K562 (cell line): ENCODE measurements at regions not wholly inside any gene's neighbourhood (a gene's known extent, or its start where the extent isn't known, plus 50 kb on each side); places are given as distances from the start of the nearest gene placed in this dataset.

ENCODE experiments used
- ATAC-seq: fragments of 200-7000 bp; cut with Tn5 transposase; 3 replicates; pipeline ENCODE4 v1.9.1; 2020; ENCODE audit warnings: moderate library complexity
- BruUV-seq: library from RNA; stranded (reverse); fragments of 400-500 nt; replicated peaks from 2 replicates; lab custom pipeline; 2021; lab: Mats Ljungman, UMichigan
- CTCF ChIA-PET: fragments of 300-600 bp; formaldehyde crosslinking; extraction: SDS; loops from one replicate; lab custom pipeline; 2021; ENCODE audit warnings: low intra/inter-chr PET ratio; lab: Yijun Ruan, JAX
- POLR2A ChIA-PET: fragments of 300-600, 350-650 bp; sonication (Branson Sonifier 250); formaldehyde crosslinking; extraction: SDS; loops from one replicate; lab custom pipeline; 2021; ENCODE audit warnings: antibody characterized with exemption, inconsistent platforms; lab: Yijun Ruan, JAX
- DNase-seq, 4 experiments: peaks; one replicate each; pipeline versions ENCODE4 v3.0.0 to v3.0.0-alpha.2; 2011 to 2018; ENCODE audit warnings: low spot score in 3 of 4, mixed read lengths in 3 of 4; ENCODE audit errors: extremely low read depth in 1 of 4
- FAIRE-seq: peaks from 2 replicates; lab custom pipeline; 2011; peaks lifted over from hg19 to GRCh38; lab: Jason Lieb, UNC
- H2AFZ ChIP-seq: 2 replicates; pipeline ENCODE4 v1.6.0; 2011; ENCODE audit warnings: low read depth, low read length, control low read depth, inconsistent platforms
- H3K27ac ChIP-seq: fragments of 200-600 bp; 3 replicates; pipeline ENCODE4 v1.8.0; 2011; ENCODE audit warnings: low read depth, mild to moderate bottlenecking, control low read depth, inconsistent platforms, low read length, moderate library complexity, mixed read lengths; ENCODE audit errors: extremely low read depth
- H3K27me3 ChIP-seq, 2 experiments: fragments of 300-600 bp in 1 of 2; 2 replicates in 1 of 2; 3 replicates in 1 of 2; pipeline versions ENCODE4 v1.6.0 to v1.8.0; 2011; ENCODE audit warnings: inconsistent platforms in 2 of 2, low read length in 2 of 2, mild to moderate bottlenecking in 1 of 2, mixed read lengths in 1 of 2, moderate library complexity in 1 of 2; ENCODE audit not compliant: control insufficient read depth in 2 of 2, insufficient read depth in 2 of 2
- H3K36me3 ChIP-seq: fragments of 300-600 bp; 3 replicates; pipeline ENCODE4 v1.8.0; 2011; ENCODE audit warnings: mild to moderate bottlenecking, low read length, inconsistent platforms; ENCODE audit not compliant: control insufficient read depth, insufficient read depth
- H3K4me1 ChIP-seq, 2 experiments: fragments of 200-600 bp in 1 of 2; replicated peaks in 1 of 2; 2 replicates in 1 of 2; 3 replicates in 1 of 2; pipeline versions ENCODE4 v1.5.1 to v1.8.0; 2011; ENCODE audit warnings: inconsistent platforms in 2 of 2, low read length in 2 of 2, mild to moderate bottlenecking in 1 of 2, mixed read lengths in 1 of 2, moderate library complexity in 1 of 2; ENCODE audit not compliant: control insufficient read depth in 2 of 2, insufficient read depth in 2 of 2
- H3K4me2 ChIP-seq: 2 replicates; pipeline ENCODE4 v1.6.1; 2011; ENCODE audit warnings: low read length, control low read depth, inconsistent platforms, mixed read lengths; ENCODE audit not compliant: insufficient read depth
- H3K4me3 ChIP-seq: fragments of 200-600 bp; sonication (generic), shearing (Covaris generic); 2 replicates; pipeline ENCODE4 v1.5.1; 2016; ENCODE audit warnings: control low read depth, inconsistent platforms
- H3K79me2 ChIP-seq: fragments of 200-600 bp; 3 replicates; pipeline ENCODE4 v1.8.0; 2011; ENCODE audit warnings: low read length, inconsistent platforms; ENCODE audit not compliant: control insufficient read depth, insufficient read depth
- H3K9ac ChIP-seq, 2 experiments: 2 replicates each; pipeline versions ENCODE4 v1.6.0 to v1.6.1; 2011; ENCODE audit warnings: low read depth in 2 of 2, low read length in 2 of 2, control low read depth in 1 of 2, inconsistent platforms in 1 of 2, mild to moderate bottlenecking in 1 of 2, mixed read lengths in 1 of 2; ENCODE audit not compliant: insufficient read depth in 1 of 2
- H3K9me1 ChIP-seq: one replicate; pipeline ENCODE4 v1.6.0; 2011; ENCODE audit warnings: inconsistent platforms, mild to moderate bottlenecking, low read length, moderate library complexity; ENCODE audit not compliant: control insufficient read depth, insufficient read depth
- H3K9me3 ChIP-seq: replicated peaks from 2 replicates; pipeline ENCODE4 v1.5.1; 2011; ENCODE audit warnings: low read depth, low read length, inconsistent platforms; ENCODE audit not compliant: control insufficient read depth, insufficient read depth
- H4K20me1 ChIP-seq: replicated peaks from 2 replicates; pipeline ENCODE4 v1.6.1; 2011; ENCODE audit warnings: low read length, inconsistent platforms, mixed read lengths; ENCODE audit not compliant: control insufficient read depth, insufficient read depth
- HMG20A ChIP-seq: fragments of 450-650 bp; formaldehyde crosslinking; conservative IDR thresholded peaks from 2 replicates; pipeline ENCODE4 v1.4.0; 2020; ENCODE audit warnings: mild to moderate bottlenecking, mixed read lengths
- MXI1 ChIP-seq: IDR thresholded peaks from 2 replicates; pipeline ENCODE4 v1.6.1; 2011; ENCODE audit warnings: low read depth, mild to moderate bottlenecking, improper control_type of control experiment, low read length
- NR2F6 ChIP-seq: fragments of 450-650 bp; formaldehyde crosslinking; IDR thresholded peaks from 2 replicates; pipeline ENCODE4 v1.4.0; 2020; ENCODE audit warnings: mild to moderate bottlenecking
- PCBP2 ChIP-seq: fragments of 200-400 bp; formaldehyde crosslinking; IDR thresholded peaks from 2 replicates; pipeline ENCODE4 v1.6.1; 2018; ENCODE audit warnings: low read length, low read depth, mild to moderate bottlenecking, moderate library complexity; ENCODE audit not compliant: poor library complexity, severe bottlenecking
- PHF20 ChIP-seq: fragments of 450-650 bp; IDR thresholded peaks from 2 replicates; pipeline ENCODE4 v1.6.1; 2018; ENCODE audit not compliant: partially characterized antibody
- PHTF2 ChIP-seq: fragments of 250-450 bp; sonication (Bioruptor Pico); IDR thresholded peaks from 2 replicates; pipeline ENCODE4 v1.5.0; 2021; ENCODE audit warnings: mild to moderate bottlenecking
- SUPT5H ChIP-seq: fragments of 450-650 bp; IDR thresholded peaks from 2 replicates; pipeline ENCODE4 v1.6.1; 2016
- TBP ChIP-seq: optimal IDR thresholded peaks from 2 replicates; pipeline ENCODE3; 2011; ENCODE audit warnings: low read depth, low read length, improper control_type of control experiment
- ZNF133 ChIP-seq: fragments of 250-450 bp; sonication (Bioruptor Pico); IDR thresholded peaks from 2 replicates; pipeline ENCODE4 v1.4.0; 2020; ENCODE audit warnings: mild to moderate bottlenecking
- WGBS: fragments of 100-300 bp; shearing (Covaris generic); methylation state at CpG from one replicate; pipeline ENCODE4 v1.1.6; 2016; ENCODE audit warnings: low coverage, mixed read lengths; ENCODE audit not compliant: insufficient coverage; ENCODE audit errors: missing lambda C conversion rate; 5-methylcytosine and 5-hydroxymethylcytosine counted together
- in situ Hi-C: fragments of 300-500 bp; cut with MboI; formaldehyde crosslinking; loops from 4 replicates; pipeline ENCODE4 v1.15.0; 2018; ENCODE audit warnings: inconsistent platforms, mixed read lengths
- intact Hi-C: fragments of 100-400 bp; cut with micrococcal nuclease; formaldehyde crosslinking; loops from 2 replicates; pipeline ENCODE4 v1.14.2; 2022
- TF ChIP-seq, protein P1 (sequence below): fragments of 450-650 bp; IDR thresholded peaks from 2 replicates; pipeline ENCODE4 v1.6.1; 2014; ENCODE audit warnings: low read depth, mild to moderate bottlenecking, moderate library complexity, borderline replicate concordance
- TF ChIP-seq, protein P2 (sequence below): fragments of 250-450 bp; sonication (Bioruptor Pico); IDR thresholded peaks from 2 replicates; pipeline ENCODE4 v1.8.0; 2021; ENCODE audit warnings: moderate library complexity, mild to moderate bottlenecking, inconsistent platforms
- TF ChIP-seq, protein P3 (sequence below): fragments of 450-650 bp; IDR thresholded peaks from 2 replicates; pipeline ENCODE4 v1.6.1; 2016; ENCODE audit warnings: mild to moderate bottlenecking, moderate library complexity

DNA sequence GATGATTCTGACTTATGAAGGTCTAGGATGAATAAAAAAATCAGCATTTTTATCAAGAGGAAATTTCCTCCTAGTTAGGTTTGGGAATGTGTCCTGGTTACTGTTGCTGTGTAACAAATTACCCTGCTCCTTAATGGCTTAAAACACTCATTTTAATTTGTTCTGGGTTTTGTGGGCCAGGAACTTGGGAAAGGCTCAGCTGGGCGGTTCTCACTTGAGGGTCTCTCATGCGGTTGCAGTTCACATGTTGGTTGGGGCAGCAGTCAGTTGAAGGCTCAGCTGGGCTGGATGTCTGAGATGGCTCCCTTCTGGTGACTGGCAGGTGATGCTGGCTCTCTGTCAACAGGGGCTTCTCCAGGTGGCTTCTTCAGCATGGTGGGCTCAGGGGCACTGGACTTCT lies 214.6 kb downstream of the RBM19 start:
- 94% methylated on average over 2 of the region's 2 CpGs for WGBS
- intact Hi-C loops (no loop called here), in situ Hi-C loops (no loop called here)
- H3K9me3 ChIP-seq: no peaks in the 10 kb centered on the region
- no peaks in the 10 kb centered on the region for H3K27me3 ChIP-seq
- ATAC-seq: no peak
- CTCF ChIA-PET: no interaction called here
- POLR2A ChIA-PET: no interaction called here
- H2AFZ ChIP-seq: no peak overlapping the region
- no peak overlapping the region for H3K4me2 ChIP-seq
- H3K36me3 ChIP-seq: peaks cover 14% of the 10 kb centered on the region
- no peak for DNase-seq
- no TSS peak for BruUV-seq
- peaks cover 22 to 23% of the 10 kb centered on the region in 2 experiments; a peak in 4 of 5 replicates for H3K4me1 ChIP-seq
- 0 out of 4 replicates have a peak overlapping the region, but pooled peaks of 1 of the 2 experiments have one; percentile 22 for H3K9ac ChIP-seq
- no peak overlapping the region for H3K4me3 ChIP-seq
- peaks cover 16% of the 10 kb centered on the region for H4K20me1 ChIP-seq
- H3K79me2 ChIP-seq: no peaks in the 10 kb centered on the region
- no peak overlapping the region for H3K27ac ChIP-seq
- FAIRE-seq: no peak
- no peaks in the 10 kb centered on the region for H3K9me1 ChIP-seq
- TF ChIP-seq PHTF2 (CRISPR knock-in tag): no peak
- TF ChIP-seq PCBP2: no peak
- TF ChIP-seq, protein P1, sequence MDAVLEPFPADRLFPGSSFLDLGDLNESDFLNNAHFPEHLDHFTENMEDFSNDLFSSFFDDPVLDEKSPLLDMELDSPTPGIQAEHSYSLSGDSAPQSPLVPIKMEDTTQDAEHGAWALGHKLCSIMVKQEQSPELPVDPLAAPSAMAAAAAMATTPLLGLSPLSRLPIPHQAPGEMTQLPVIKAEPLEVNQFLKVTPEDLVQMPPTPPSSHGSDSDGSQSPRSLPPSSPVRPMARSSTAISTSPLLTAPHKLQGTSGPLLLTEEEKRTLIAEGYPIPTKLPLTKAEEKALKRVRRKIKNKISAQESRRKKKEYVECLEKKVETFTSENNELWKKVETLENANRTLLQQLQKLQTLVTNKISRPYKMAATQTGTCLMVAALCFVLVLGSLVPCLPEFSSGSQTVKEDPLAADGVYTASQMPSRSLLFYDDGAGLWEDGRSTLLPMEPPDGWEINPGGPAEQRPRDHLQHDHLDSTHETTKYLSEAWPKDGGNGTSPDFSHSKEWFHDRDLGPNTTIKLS: no peak
- TF ChIP-seq, protein P2, sequence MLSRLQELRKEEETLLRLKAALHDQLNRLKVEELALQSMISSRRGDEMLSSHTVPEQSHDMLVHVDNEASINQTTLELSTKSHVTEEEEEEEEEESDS: no peak
- no peak for TF ChIP-seq ZNF133 (CRISPR knock-in tag)
- no peak for TF ChIP-seq HMG20A (CRISPR knock-in tag)
- no peak for TF ChIP-seq PHF20
- TF ChIP-seq MXI1: no peak
- TF ChIP-seq SUPT5H: no peak
- TF ChIP-seq TBP: no peak
- TF ChIP-seq, protein P3, sequence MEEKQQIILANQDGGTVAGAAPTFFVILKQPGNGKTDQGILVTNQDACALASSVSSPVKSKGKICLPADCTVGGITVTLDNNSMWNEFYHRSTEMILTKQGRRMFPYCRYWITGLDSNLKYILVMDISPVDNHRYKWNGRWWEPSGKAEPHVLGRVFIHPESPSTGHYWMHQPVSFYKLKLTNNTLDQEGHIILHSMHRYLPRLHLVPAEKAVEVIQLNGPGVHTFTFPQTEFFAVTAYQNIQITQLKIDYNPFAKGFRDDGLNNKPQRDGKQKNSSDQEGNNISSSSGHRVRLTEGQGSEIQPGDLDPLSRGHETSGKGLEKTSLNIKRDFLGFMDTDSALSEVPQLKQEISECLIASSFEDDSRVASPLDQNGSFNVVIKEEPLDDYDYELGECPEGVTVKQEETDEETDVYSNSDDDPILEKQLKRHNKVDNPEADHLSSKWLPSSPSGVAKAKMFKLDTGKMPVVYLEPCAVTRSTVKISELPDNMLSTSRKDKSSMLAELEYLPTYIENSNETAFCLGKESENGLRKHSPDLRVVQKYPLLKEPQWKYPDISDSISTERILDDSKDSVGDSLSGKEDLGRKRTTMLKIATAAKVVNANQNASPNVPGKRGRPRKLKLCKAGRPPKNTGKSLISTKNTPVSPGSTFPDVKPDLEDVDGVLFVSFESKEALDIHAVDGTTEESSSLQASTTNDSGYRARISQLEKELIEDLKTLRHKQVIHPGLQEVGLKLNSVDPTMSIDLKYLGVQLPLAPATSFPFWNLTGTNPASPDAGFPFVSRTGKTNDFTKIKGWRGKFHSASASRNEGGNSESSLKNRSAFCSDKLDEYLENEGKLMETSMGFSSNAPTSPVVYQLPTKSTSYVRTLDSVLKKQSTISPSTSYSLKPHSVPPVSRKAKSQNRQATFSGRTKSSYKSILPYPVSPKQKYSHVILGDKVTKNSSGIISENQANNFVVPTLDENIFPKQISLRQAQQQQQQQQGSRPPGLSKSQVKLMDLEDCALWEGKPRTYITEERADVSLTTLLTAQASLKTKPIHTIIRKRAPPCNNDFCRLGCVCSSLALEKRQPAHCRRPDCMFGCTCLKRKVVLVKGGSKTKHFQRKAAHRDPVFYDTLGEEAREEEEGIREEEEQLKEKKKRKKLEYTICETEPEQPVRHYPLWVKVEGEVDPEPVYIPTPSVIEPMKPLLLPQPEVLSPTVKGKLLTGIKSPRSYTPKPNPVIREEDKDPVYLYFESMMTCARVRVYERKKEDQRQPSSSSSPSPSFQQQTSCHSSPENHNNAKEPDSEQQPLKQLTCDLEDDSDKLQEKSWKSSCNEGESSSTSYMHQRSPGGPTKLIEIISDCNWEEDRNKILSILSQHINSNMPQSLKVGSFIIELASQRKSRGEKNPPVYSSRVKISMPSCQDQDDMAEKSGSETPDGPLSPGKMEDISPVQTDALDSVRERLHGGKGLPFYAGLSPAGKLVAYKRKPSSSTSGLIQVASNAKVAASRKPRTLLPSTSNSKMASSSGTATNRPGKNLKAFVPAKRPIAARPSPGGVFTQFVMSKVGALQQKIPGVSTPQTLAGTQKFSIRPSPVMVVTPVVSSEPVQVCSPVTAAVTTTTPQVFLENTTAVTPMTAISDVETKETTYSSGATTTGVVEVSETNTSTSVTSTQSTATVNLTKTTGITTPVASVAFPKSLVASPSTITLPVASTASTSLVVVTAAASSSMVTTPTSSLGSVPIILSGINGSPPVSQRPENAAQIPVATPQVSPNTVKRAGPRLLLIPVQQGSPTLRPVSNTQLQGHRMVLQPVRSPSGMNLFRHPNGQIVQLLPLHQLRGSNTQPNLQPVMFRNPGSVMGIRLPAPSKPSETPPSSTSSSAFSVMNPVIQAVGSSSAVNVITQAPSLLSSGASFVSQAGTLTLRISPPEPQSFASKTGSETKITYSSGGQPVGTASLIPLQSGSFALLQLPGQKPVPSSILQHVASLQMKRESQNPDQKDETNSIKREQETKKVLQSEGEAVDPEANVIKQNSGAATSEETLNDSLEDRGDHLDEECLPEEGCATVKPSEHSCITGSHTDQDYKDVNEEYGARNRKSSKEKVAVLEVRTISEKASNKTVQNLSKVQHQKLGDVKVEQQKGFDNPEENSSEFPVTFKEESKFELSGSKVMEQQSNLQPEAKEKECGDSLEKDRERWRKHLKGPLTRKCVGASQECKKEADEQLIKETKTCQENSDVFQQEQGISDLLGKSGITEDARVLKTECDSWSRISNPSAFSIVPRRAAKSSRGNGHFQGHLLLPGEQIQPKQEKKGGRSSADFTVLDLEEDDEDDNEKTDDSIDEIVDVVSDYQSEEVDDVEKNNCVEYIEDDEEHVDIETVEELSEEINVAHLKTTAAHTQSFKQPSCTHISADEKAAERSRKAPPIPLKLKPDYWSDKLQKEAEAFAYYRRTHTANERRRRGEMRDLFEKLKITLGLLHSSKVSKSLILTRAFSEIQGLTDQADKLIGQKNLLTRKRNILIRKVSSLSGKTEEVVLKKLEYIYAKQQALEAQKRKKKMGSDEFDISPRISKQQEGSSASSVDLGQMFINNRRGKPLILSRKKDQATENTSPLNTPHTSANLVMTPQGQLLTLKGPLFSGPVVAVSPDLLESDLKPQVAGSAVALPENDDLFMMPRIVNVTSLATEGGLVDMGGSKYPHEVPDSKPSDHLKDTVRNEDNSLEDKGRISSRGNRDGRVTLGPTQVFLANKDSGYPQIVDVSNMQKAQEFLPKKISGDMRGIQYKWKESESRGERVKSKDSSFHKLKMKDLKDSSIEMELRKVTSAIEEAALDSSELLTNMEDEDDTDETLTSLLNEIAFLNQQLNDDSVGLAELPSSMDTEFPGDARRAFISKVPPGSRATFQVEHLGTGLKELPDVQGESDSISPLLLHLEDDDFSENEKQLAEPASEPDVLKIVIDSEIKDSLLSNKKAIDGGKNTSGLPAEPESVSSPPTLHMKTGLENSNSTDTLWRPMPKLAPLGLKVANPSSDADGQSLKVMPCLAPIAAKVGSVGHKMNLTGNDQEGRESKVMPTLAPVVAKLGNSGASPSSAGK: no peak
- TF ChIP-seq NR2F6 (CRISPR knock-in tag): no peak
